ENCODE measurements at regions not wholly inside any gene's neighbourhood (a gene's known extent, or its start where the extent isn't known, plus 50 kb on each side); places are given as distances from the start of the nearest gene placed in this dataset.
"Not testable (repeated sequence)": the region's sequence is repeated elsewhere in the genome, so short reads cannot be mapped to it uniquely, and the experiment has no call there.

DNA sequence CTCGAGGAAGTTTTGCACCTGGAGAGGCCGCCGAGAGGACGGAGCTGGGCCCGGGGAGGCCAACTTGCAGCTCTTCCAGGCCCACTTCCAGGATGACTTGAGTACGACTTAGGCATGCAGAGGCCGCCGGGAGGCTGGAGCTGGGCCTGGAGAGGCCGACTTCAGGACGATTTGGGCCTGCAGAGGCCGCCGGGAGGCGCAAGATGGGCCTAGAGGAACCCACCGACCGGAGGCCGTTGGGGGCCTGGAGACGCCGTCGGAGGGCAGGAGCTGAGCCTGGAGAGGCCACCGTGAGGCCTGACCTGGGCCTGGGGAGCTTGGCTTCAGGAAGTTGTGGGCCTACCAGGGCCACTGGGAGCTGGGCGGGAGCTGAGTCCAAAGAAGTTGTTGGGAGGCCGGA is 250.5 kb upstream of the NUPR2 start:
- not testable (repeated sequence) for TF ChIP-seq RAD21 (IDR thresholded peaks at IDR 0.05; ENCODE audit: low read length); CTCF (conservative IDR thresholded peaks at IDR 0.05; ENCODE audit: low read depth, low read length); POLR2A (IDR thresholded peaks at IDR 0.05; ENCODE audit: low read depth, low read length); SMC3 (IDR thresholded peaks at IDR 0.05; ENCODE audit: low read depth, low read length); FOS (IDR thresholded peaks at IDR 0.05; ENCODE audit: low read depth, low read length); BHLHE40 (IDR thresholded peaks at IDR 0.05; ENCODE audit: low read depth, low read length); ELK1 (IDR thresholded peaks at IDR 0.05; ENCODE audit: borderline replicate concordance, low read depth, low read length); MXI1 (IDR thresholded peaks at IDR 0.05; ENCODE audit: borderline replicate concordance, low read depth, low read length); NFE2L2 (IDR thresholded peaks at IDR 0.05; ENCODE audit: low read depth, low read length); RFX5 (IDR thresholded peaks at IDR 0.05; ENCODE audit: low read depth, low read length); CEBPB (IDR thresholded peaks at IDR 0.05; ENCODE audit: low read depth, low read length); RCOR1 (IDR thresholded peaks at IDR 0.05; ENCODE audit: insufficient replicate concordance, low read length); USF2 (IDR thresholded peaks at IDR 0.05; ENCODE audit: low read depth, low read length)
